Calu3 (cell line): ENCODE measurements at regions not wholly inside any gene's neighbourhood (a gene's known extent, or its start where the extent isn't known, plus 50 kb on each side); places are given as distances from the start of the nearest gene placed in this dataset.

Source experiments
- BruUV-seq: library from RNA; stranded (reverse); fragments of 400-500 nt; replicated peaks from 2 replicates; lab custom pipeline; 2021; lab: Mats Ljungman, UMichigan
- CTCF ChIA-PET: fragments of 300-600 bp; sonication (Branson Sonifier 250); formaldehyde crosslinking; loops from one replicate; lab custom pipeline; 2022; ENCODE audit warnings: antibody characterized with exemption; lab: Charles Lee
- DNase-seq: peaks from one replicate; pipeline ENCODE4 v3.0.0; 2022
- H3K27ac Mint-ChIP-seq: one replicate; pipeline ENCODE4 v1.8.0; 2022; ENCODE audit warnings: mixed read lengths; ENCODE audit not compliant: unreplicated experiment
- H3K27me3 Mint-ChIP-seq: one replicate; pipeline ENCODE4 v1.8.0; 2022; ENCODE audit warnings: mixed read lengths; ENCODE audit not compliant: unreplicated experiment
- H3K36me3 Mint-ChIP-seq: one replicate; pipeline ENCODE4 v1.8.0; 2022; ENCODE audit warnings: mild to moderate bottlenecking, moderate library complexity, mixed read lengths; ENCODE audit not compliant: insufficient read depth, unreplicated experiment
- H3K4me1 Mint-ChIP-seq: one replicate; pipeline ENCODE4 v1.8.0; 2022; ENCODE audit warnings: mild to moderate bottlenecking, low read depth, mixed read lengths; ENCODE audit not compliant: unreplicated experiment
- H3K4me3 Mint-ChIP-seq: one replicate; pipeline ENCODE4 v1.8.0; 2022; ENCODE audit warnings: mild to moderate bottlenecking, low read depth, moderate library complexity, mixed read lengths; ENCODE audit not compliant: unreplicated experiment
- H3K9me3 Mint-ChIP-seq: one replicate; pipeline ENCODE4 v1.8.0; 2022; ENCODE audit warnings: low read depth, mixed read lengths; ENCODE audit not compliant: unreplicated experiment
- CTCF ChIP-seq: fragments of 200-600 bp; IDR thresholded peaks from one replicate; pipeline ENCODE4 v1.8.0; 2022; ENCODE audit warnings: antibody characterized with exemption; ENCODE audit not compliant: unreplicated experiment
- intact Hi-C: fragments of 100-400 bp; cut with micrococcal nuclease; formaldehyde crosslinking; loops from one replicate; pipeline ENCODE4 v1.10.0; 2022; ENCODE audit not compliant: unreplicated experiment

- Mint-ChIP-seq H3K9me3 (peaks cover 9% of the 10 kb centered on the region), H3K27ac (no peak overlapping the region), H3K4me3 (no peak overlapping the region), H3K27me3 (no peaks in the 10 kb centered on the region), H3K36me3 (no peaks in the 10 kb centered on the region), H3K4me1 (no peaks in the 10 kb centered on the region)
- no peak for DNase-seq
- BruUV-seq, result no TSS peak
- intact Hi-C loops, result no loop called here
- CTCF ChIA-PET, result no interaction called here
- no peak for TF ChIP-seq CTCF
Measured at GRCh38 chr13:22447132-22447886, 733.5 kb upstream of the SGCG start.

GRCh38 chr13:22449251-22449650 lies 731.5 kb upstream of the SGCG start:
- Mint-ChIP-seq H3K36me3 (no peaks in the 10 kb centered on the region), H3K4me1 (no peaks in the 10 kb centered on the region), H3K4me3 (no peak overlapping the region), H3K27me3 (no peaks in the 10 kb centered on the region), H3K27ac (no peak overlapping the region), H3K9me3 (peaks cover 6% of the 10 kb centered on the region)
- no peak for DNase-seq
- intact Hi-C loops, result no loop called here
- no TSS peak for BruUV-seq
- CTCF ChIA-PET, result no interaction called here
- TF ChIP-seq CTCF, result no peak

- no TSS peak for BruUV-seq
- no peak for DNase-seq
- Mint-ChIP-seq H3K27ac (no peak overlapping the region), H3K9me3 (peaks cover 3% of the 10 kb centered on the region), H3K4me3 (no peak overlapping the region), H3K27me3 (no peaks in the 10 kb centered on the region), H3K4me1 (no peaks in the 10 kb centered on the region), H3K36me3 (no peaks in the 10 kb centered on the region)
- no peak for TF ChIP-seq CTCF
- intact Hi-C loops, result no loop called here
- CTCF ChIA-PET, result interaction anchor here (0.6 kb wide), 1 partner anchor 153 kb away, joined by 3 read pairs; no protein-coding TSS in a partner anchor
Measured at GRCh38 chr13:22451327-22451741, 729.4 kb upstream of the SGCG start.

- H3K9me3 Mint-ChIP-seq, result no peaks in the 10 kb centered on the region
- no peak for DNase-seq
- no peaks in the 10 kb centered on the region for H3K27me3 Mint-ChIP-seq
- no peak overlapping the region for H3K4me3 Mint-ChIP-seq
- intact Hi-C loops, result no loop called here
- no peaks in the 10 kb centered on the region for H3K4me1 Mint-ChIP-seq
- CTCF ChIA-PET, result no interaction called here
- no peak for TF ChIP-seq CTCF
- H3K27ac Mint-ChIP-seq, result no peak overlapping the region
- H3K36me3 Mint-ChIP-seq, result no peaks in the 10 kb centered on the region
- no TSS peak for BruUV-seq
Measured at GRCh38 chr13:22454586-22454985, 726.2 kb upstream of the SGCG start.
